Panc1 (cell line): ENCODE measurements at regions not wholly inside any gene's neighbourhood (a gene's known extent, or its start where the extent isn't known, plus 50 kb on each side); places are given as distances from the start of the nearest gene placed in this dataset.

Experiments
- POLR2AphosphoS5 ChIP-seq: IDR thresholded peaks from 2 replicates; pipeline ENCODE4 v1.6.1; 2012; ENCODE audit warnings: mild to moderate bottlenecking, low read depth, low read length, moderate library complexity
- TF ChIP-seq, protein P1 (sequence below), 2 experiments: IDR thresholded peaks; 2 replicates each; pipeline ENCODE4 v1.6.1; 2011 to 2012; ENCODE audit warnings: low read depth in 2 of 2, control low read depth in 1 of 2, low read length in 1 of 2, mild to moderate bottlenecking in 1 of 2, moderate library complexity in 1 of 2; ENCODE audit not compliant: insufficient read depth in 1 of 2

DNA sequence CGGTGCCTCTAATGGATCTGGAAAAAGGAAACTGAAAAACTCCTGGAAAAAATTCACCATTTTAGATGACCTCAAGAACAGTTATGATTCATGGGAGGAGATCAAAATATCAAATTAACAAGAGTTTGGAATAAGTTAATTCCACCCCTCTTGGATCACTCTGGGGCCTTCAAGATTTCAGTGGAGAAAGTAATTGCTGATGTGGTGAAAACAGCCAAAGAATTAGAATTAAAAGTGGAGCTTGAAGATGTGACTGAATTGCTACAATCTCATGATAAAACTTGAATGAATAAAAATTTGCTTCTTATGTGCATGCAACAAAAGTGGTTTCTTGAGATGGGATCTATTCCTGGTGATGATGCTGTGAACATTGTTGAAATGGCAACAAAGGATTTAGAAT lies 974.4 kb upstream of the GYPC start:
- TF ChIP-seq POLR2AphosphoS5: no peak
- TF ChIP-seq, protein P1, sequence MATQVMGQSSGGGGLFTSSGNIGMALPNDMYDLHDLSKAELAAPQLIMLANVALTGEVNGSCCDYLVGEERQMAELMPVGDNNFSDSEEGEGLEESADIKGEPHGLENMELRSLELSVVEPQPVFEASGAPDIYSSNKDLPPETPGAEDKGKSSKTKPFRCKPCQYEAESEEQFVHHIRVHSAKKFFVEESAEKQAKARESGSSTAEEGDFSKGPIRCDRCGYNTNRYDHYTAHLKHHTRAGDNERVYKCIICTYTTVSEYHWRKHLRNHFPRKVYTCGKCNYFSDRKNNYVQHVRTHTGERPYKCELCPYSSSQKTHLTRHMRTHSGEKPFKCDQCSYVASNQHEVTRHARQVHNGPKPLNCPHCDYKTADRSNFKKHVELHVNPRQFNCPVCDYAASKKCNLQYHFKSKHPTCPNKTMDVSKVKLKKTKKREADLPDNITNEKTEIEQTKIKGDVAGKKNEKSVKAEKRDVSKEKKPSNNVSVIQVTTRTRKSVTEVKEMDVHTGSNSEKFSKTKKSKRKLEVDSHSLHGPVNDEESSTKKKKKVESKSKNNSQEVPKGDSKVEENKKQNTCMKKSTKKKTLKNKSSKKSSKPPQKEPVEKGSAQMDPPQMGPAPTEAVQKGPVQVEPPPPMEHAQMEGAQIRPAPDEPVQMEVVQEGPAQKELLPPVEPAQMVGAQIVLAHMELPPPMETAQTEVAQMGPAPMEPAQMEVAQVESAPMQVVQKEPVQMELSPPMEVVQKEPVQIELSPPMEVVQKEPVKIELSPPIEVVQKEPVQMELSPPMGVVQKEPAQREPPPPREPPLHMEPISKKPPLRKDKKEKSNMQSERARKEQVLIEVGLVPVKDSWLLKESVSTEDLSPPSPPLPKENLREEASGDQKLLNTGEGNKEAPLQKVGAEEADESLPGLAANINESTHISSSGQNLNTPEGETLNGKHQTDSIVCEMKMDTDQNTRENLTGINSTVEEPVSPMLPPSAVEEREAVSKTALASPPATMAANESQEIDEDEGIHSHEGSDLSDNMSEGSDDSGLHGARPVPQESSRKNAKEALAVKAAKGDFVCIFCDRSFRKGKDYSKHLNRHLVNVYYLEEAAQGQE (IDR thresholded peaks at IDR 0.05; ENCODE audit: insufficient read depth in 1 of 2, low read depth in 2 of 2, low read length in 1 of 2): no peak
